ENCODE measurements at regions not wholly inside any gene's neighbourhood (a gene's known extent, or its start where the extent isn't known, plus 50 kb on each side); places are given as distances from the start of the nearest gene placed in this dataset.
"Not testable (repeated sequence)": the region's sequence is repeated elsewhere in the genome, so short reads cannot be mapped to it uniquely, and the experiment has no call there.

GRCh38 chr14:80298491-80299017, 87.2 kb upstream of the DIO2 start:
- no peak overlapping the region for H3K4me3 Mint-ChIP-seq
- Histone ChIP-seq H3K4me3 (ENCODE audit: control extremely low read depth in 1 of 5, extremely low read depth in 1 of 5, insufficient read depth in 1 of 5, low read depth in 2 of 5, low read length in 4 of 5) (no peak overlapping the region), H3K27me3 (replicated peaks in 1 of 4; ENCODE audit: control extremely low read depth in 1 of 4, control insufficient read depth in 3 of 4, insufficient read depth in 4 of 4, low read length in 3 of 4) (no peaks in the 10 kb centered on the region), H2AFZ (ENCODE audit: insufficient read depth, low read depth, low read length, poor library complexity, severe bottlenecking) (no peak overlapping the region), H3K79me2 (ENCODE audit: control insufficient read depth, insufficient read depth, low read length) (no peaks in the 10 kb centered on the region), H3K4me1 (ENCODE audit: control insufficient read depth in 2 of 2, insufficient read depth in 2 of 2, low read length in 2 of 2) (no peaks in the 10 kb centered on the region), H3K9ac (ENCODE audit: low read length) (no peak overlapping the region), H3K9me3 (ENCODE audit: control extremely low read depth in 1 of 3, control insufficient read depth in 2 of 3, insufficient read depth in 1 of 3, low read length in 2 of 3) (peaks cover 0 to 3% (median 0%) of the 10 kb centered on the region in 3 donors), H3K27ac (ENCODE audit: low read length in 2 of 2) (no peak overlapping the region), H3K4me2 (replicated peaks; ENCODE audit: low read depth, low read length, poor library complexity, severe bottlenecking) (no peak overlapping the region), H4K20me1 (ENCODE audit: control insufficient read depth, insufficient read depth, low read length, poor library complexity, severe bottlenecking) (no peaks in the 10 kb centered on the region), H3K36me3 (replicated peaks in 1 of 2; ENCODE audit: control extremely low read depth in 1 of 2, control insufficient read depth in 1 of 2, extremely low read depth in 1 of 2, insufficient read depth in 2 of 2, low read length in 1 of 2) (no peaks in the 10 kb centered on the region)
- 63% methylated on average over 3 of the region's 8 CpGs for WGBS (ENCODE audit: insufficient coverage)
- TF ChIP-seq, protein P1, sequence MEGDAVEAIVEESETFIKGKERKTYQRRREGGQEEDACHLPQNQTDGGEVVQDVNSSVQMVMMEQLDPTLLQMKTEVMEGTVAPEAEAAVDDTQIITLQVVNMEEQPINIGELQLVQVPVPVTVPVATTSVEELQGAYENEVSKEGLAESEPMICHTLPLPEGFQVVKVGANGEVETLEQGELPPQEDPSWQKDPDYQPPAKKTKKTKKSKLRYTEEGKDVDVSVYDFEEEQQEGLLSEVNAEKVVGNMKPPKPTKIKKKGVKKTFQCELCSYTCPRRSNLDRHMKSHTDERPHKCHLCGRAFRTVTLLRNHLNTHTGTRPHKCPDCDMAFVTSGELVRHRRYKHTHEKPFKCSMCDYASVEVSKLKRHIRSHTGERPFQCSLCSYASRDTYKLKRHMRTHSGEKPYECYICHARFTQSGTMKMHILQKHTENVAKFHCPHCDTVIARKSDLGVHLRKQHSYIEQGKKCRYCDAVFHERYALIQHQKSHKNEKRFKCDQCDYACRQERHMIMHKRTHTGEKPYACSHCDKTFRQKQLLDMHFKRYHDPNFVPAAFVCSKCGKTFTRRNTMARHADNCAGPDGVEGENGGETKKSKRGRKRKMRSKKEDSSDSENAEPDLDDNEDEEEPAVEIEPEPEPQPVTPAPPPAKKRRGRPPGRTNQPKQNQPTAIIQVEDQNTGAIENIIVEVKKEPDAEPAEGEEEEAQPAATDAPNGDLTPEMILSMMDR (IDR thresholded peaks at IDR 0.05), result no peak
- TF ChIP-seq EZH2 (IDR thresholded peaks at IDR 0.05; ENCODE audit: borderline replicate concordance, insufficient read depth, low read depth, low read length, poor library complexity, severe bottlenecking), result no peak
- POLR2A ChIA-PET, result no interaction called here
- CTCF ChIA-PET, result no interaction called here
- H3K9me3 Mint-ChIP-seq (ENCODE audit: insufficient read depth), result peaks cover 7% of the 10 kb centered on the region
- intact Hi-C loops (cut with micrococcal nuclease), result no loop called here
- no peaks in the 10 kb centered on the region for H3K27me3 Mint-ChIP-seq
- DNase-seq, result no peak
- no peaks in the 10 kb centered on the region for H3K4me1 Mint-ChIP-seq
- ATAC-seq (ENCODE audit: low read depth), result no peak
- no peak overlapping the region for H3K27ac Mint-ChIP-seq

- Histone ChIP-seq H3K9ac (ENCODE audit: low read length) (no peak overlapping the region), H3K4me3 (ENCODE audit: control extremely low read depth in 1 of 5, extremely low read depth in 1 of 5, insufficient read depth in 1 of 5, low read depth in 2 of 5, low read length in 4 of 5) (no peak overlapping the region), H3K36me3 (replicated peaks in 1 of 2; ENCODE audit: control extremely low read depth in 1 of 2, control insufficient read depth in 1 of 2, extremely low read depth in 1 of 2, insufficient read depth in 2 of 2, low read length in 1 of 2) (no peaks in the 10 kb centered on the region), H3K79me2 (ENCODE audit: control insufficient read depth, insufficient read depth, low read length) (no peaks in the 10 kb centered on the region), H3K4me2 (replicated peaks; ENCODE audit: low read depth, low read length, poor library complexity, severe bottlenecking) (no peak overlapping the region), H4K20me1 (ENCODE audit: control insufficient read depth, insufficient read depth, low read length, poor library complexity, severe bottlenecking) (no peaks in the 10 kb centered on the region), H2AFZ (ENCODE audit: insufficient read depth, low read depth, low read length, poor library complexity, severe bottlenecking) (no peak overlapping the region), H3K9me3 (ENCODE audit: control extremely low read depth in 1 of 3, control insufficient read depth in 2 of 3, insufficient read depth in 1 of 3, low read length in 2 of 3) (peaks cover 0 to 6% (median 0%) of the 10 kb centered on the region in 3 donors), H3K27me3 (replicated peaks in 1 of 4; ENCODE audit: control extremely low read depth in 1 of 4, control insufficient read depth in 3 of 4, insufficient read depth in 4 of 4, low read length in 3 of 4) (no peaks in the 10 kb centered on the region), H3K27ac (ENCODE audit: low read length in 2 of 2) (no peak overlapping the region), H3K4me1 (ENCODE audit: control insufficient read depth in 2 of 2, insufficient read depth in 2 of 2, low read length in 2 of 2) (no peaks in the 10 kb centered on the region)
- Mint-ChIP-seq H3K27me3 (no peaks in the 10 kb centered on the region), H3K27ac (no peak overlapping the region), H3K4me1 (no peaks in the 10 kb centered on the region), H3K4me3 (no peak overlapping the region), H3K9me3 (ENCODE audit: insufficient read depth) (no peaks in the 10 kb centered on the region)
- ATAC-seq (ENCODE audit: low read depth), result no peak
- intact Hi-C loops (cut with micrococcal nuclease), result no loop called here
- CTCF ChIA-PET, result no interaction called here
- POLR2A ChIA-PET, result no interaction called here
- DNase-seq, result no peak
- no peak for TF ChIP-seq EZH2 (IDR thresholded peaks at IDR 0.05; ENCODE audit: borderline replicate concordance, insufficient read depth, low read depth, low read length, poor library complexity, severe bottlenecking)
- TF ChIP-seq, protein P1 (IDR thresholded peaks at IDR 0.05), result no peak
- no CpG with 5 or more reads among the region's 1 CpG for WGBS (ENCODE audit: insufficient coverage)
These were observed 79.8 kb upstream of the DIO2 start for GRCh38 chr14:80291101-80291500.

GRCh38 chr14:80286744-80287143, 75.4 kb upstream of the DIO2 start:
- H3K27ac Mint-ChIP-seq; H3K4me2 ChIP-seq (replicated peaks; ENCODE audit: low read depth, low read length, poor library complexity, severe bottlenecking); H3K4me1 Mint-ChIP-seq; DNase-seq; H3K27me3 Mint-ChIP-seq; ATAC-seq (ENCODE audit: low read depth); H3K4me3 ChIP-seq (ENCODE audit: control extremely low read depth in 1 of 5, extremely low read depth in 1 of 5, insufficient read depth in 1 of 5, low read depth in 2 of 5, low read length in 4 of 5); H2AFZ ChIP-seq (ENCODE audit: insufficient read depth, low read depth, low read length, poor library complexity, severe bottlenecking); H3K9me3 Mint-ChIP-seq (ENCODE audit: insufficient read depth); intact Hi-C loops (cut with micrococcal nuclease); H3K36me3 ChIP-seq (replicated peaks in 1 of 2; ENCODE audit: control extremely low read depth in 1 of 2, control insufficient read depth in 1 of 2, extremely low read depth in 1 of 2, insufficient read depth in 2 of 2, low read length in 1 of 2); H3K9ac ChIP-seq (ENCODE audit: low read length); H3K27me3 ChIP-seq (replicated peaks in 1 of 4; ENCODE audit: control extremely low read depth in 1 of 4, control insufficient read depth in 3 of 4, insufficient read depth in 4 of 4, low read length in 3 of 4); H3K9me3 ChIP-seq (ENCODE audit: control extremely low read depth in 1 of 3, control insufficient read depth in 2 of 3, insufficient read depth in 1 of 3, low read length in 2 of 3); POLR2A ChIA-PET; H3K79me2 ChIP-seq (ENCODE audit: control insufficient read depth, insufficient read depth, low read length); H3K4me3 Mint-ChIP-seq; H3K27ac ChIP-seq (ENCODE audit: low read length in 2 of 2); CTCF ChIA-PET; H4K20me1 ChIP-seq (ENCODE audit: control insufficient read depth, insufficient read depth, low read length, poor library complexity, severe bottlenecking); H3K4me1 ChIP-seq (ENCODE audit: control insufficient read depth in 2 of 2, insufficient read depth in 2 of 2, low read length in 2 of 2): not testable (repeated sequence)
- WGBS (ENCODE audit: insufficient coverage), result 95% methylated on average over 12 of the region's 27 CpGs
